Transverse colon (tissue), 4 donors: ENCODE measurements at regions not wholly inside any gene's neighbourhood (a gene's known extent, or its start where the extent isn't known, plus 50 kb on each side); places are given as distances from the start of the nearest gene placed in this dataset.

ENCODE experiments used
- DNase-seq: peaks from one replicate; pipeline ENCODE4 v3.0.0-alpha.2; 2019
- H3K27ac ChIP-seq, 4 donors: fragments of 200-600 bp; sonication (generic); 2 replicates each; pipeline ENCODE4 v1.5.1; 2016 to 2018; ENCODE audit warnings: inconsistent platforms in 4 of 4
- H3K27me3 ChIP-seq: fragments of 200-600 bp; sonication (generic); 2 replicates; pipeline ENCODE4 v1.5.1; 2017; ENCODE audit warnings: inconsistent platforms
- H3K36me3 ChIP-seq, 4 donors: fragments of 200-600 bp; sonication (generic); 2 replicates each; pipeline ENCODE4 v1.5.1; 2017 to 2019; ENCODE audit warnings: inconsistent platforms in 4 of 4
- H3K4me1 ChIP-seq, 4 donors: fragments of 200-600 bp; sonication (generic); 2 replicates each; pipeline ENCODE4 v1.5.1; 2017 to 2020; ENCODE audit warnings: inconsistent platforms in 4 of 4
- H3K4me3 ChIP-seq, 4 donors: fragments of 200-600 bp; sonication (generic); 1 replicate in 1 of 4; 2 replicates in 3 of 4; pipeline versions ENCODE4 v1.5.1 to v1.6.1; 2017 to 2019; ENCODE audit warnings: inconsistent platforms in 4 of 4
- H3K9me3 ChIP-seq, 2 donors: fragments of 200-600 bp; sonication (generic); 2 replicates each; pipeline ENCODE4 v1.5.1; 2017 to 2019; ENCODE audit warnings: inconsistent platforms in 2 of 2
- EP300 ChIP-seq: sonication (generic); formaldehyde crosslinking; IDR thresholded peaks from one replicate; pipeline ENCODE4 v1.6.1; 2017; ENCODE audit warnings: antibody characterized with exemption, low read depth
- POLR2A ChIP-seq: fragments of 450-650 bp; IDR thresholded peaks from one replicate; pipeline ENCODE4 v1.6.1; 2016; ENCODE audit warnings: antibody characterized with exemption, mild to moderate bottlenecking, moderate library complexity
- POLR2AphosphoS5 ChIP-seq, 3 donors: sonication (generic); formaldehyde crosslinking; IDR thresholded peaks; one replicate each; pipeline ENCODE4 v1.6.1; 2016; ENCODE audit warnings: antibody characterized with exemption in 3 of 3
- WGBS, 2 donors: methylation state at CpG; one replicate each; pipeline ENCODE4 v1.1.5; 2018; ENCODE audit warnings: low coverage in 1 of 2; 5-methylcytosine and 5-hydroxymethylcytosine counted together
- in situ Hi-C, 4 donors: fragments of 200-750 bp; cut with MboI; loops; one replicate each; pipeline versions ENCODE4 v1.15.0 to v1.15.1; 2017; ENCODE audit warnings: low sequenced_read_pairs in 3 of 4, low pct_ligation_motif_present in 1 of 4, low pct_unique_long_range_greater_than_20kb in 1 of 4
- intact Hi-C: fragments of 100-400 bp; cut with DNase I; formaldehyde crosslinking; loops from one replicate; pipeline ENCODE4 v1.15.1; 2023; ENCODE audit warnings: low total_unique reads
- TF ChIP-seq, protein P1 (sequence below), 5 experiments: fragments of 200-600 bp in 3 of 5; fragments of 450-650 bp in 2 of 5; sonication (generic) in 3 of 5; IDR thresholded peaks; 1 replicate in 2 of 5; 2 replicates in 3 of 5; pipeline ENCODE4 v1.5.1; 2016 to 2017; ENCODE audit warnings: antibody characterized with exemption in 5 of 5, inconsistent platforms in 3 of 5, mild to moderate bottlenecking in 2 of 5, moderate library complexity in 1 of 5

DNA sequence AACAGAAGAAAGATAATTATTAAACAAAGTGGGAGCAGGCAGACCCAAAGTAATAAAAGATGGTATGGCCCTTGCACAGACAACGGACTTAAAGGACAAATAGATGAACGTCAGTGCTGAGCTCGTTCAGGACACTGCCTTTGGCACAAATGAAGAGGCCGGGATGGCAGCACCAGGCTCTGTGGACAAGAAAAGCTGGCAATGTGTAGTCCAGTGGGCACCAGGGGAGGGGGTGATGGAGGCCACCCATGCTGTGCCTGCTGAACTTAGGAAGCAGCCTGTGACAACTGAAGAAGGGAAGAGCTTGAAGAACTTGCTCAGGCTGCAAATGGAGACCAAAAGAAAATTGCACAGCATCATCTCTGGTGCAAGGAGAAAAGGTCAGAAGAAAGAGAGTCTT lies 131.0 kb downstream of the ANKRD60 start:
- H3K27ac ChIP-seq: no peak overlapping the region
- WGBS, 2 donors: 75 to 82% methylated on average over 3 to 4 of the region's 4 CpGs
- H3K27me3 ChIP-seq: no peaks in the 10 kb centered on the region
- DNase-seq: no peak
- H3K9me3 ChIP-seq: no peaks in the 10 kb centered on the region
- TF ChIP-seq EP300 (no peak), POLR2A (no peak), POLR2AphosphoS5 (IDR thresholded peaks at IDR 0.05) (no peak)
- TF ChIP-seq, protein P1, sequence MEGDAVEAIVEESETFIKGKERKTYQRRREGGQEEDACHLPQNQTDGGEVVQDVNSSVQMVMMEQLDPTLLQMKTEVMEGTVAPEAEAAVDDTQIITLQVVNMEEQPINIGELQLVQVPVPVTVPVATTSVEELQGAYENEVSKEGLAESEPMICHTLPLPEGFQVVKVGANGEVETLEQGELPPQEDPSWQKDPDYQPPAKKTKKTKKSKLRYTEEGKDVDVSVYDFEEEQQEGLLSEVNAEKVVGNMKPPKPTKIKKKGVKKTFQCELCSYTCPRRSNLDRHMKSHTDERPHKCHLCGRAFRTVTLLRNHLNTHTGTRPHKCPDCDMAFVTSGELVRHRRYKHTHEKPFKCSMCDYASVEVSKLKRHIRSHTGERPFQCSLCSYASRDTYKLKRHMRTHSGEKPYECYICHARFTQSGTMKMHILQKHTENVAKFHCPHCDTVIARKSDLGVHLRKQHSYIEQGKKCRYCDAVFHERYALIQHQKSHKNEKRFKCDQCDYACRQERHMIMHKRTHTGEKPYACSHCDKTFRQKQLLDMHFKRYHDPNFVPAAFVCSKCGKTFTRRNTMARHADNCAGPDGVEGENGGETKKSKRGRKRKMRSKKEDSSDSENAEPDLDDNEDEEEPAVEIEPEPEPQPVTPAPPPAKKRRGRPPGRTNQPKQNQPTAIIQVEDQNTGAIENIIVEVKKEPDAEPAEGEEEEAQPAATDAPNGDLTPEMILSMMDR (IDR thresholded peaks at IDR 0.05): no peak
- in situ Hi-C loops (loop anchor here in 2 of 4 donors (10.0 to 25.0 kb wide), 3 partner anchors 63 to 443 kb away; no protein-coding TSS in a partner anchor), intact Hi-C loops (no loop called here)
- H3K4me3 ChIP-seq: no peak overlapping the region
- no peaks in the 10 kb centered on the region for H3K36me3 ChIP-seq
- no peaks in the 10 kb centered on the region for H3K4me1 ChIP-seq

DNA sequence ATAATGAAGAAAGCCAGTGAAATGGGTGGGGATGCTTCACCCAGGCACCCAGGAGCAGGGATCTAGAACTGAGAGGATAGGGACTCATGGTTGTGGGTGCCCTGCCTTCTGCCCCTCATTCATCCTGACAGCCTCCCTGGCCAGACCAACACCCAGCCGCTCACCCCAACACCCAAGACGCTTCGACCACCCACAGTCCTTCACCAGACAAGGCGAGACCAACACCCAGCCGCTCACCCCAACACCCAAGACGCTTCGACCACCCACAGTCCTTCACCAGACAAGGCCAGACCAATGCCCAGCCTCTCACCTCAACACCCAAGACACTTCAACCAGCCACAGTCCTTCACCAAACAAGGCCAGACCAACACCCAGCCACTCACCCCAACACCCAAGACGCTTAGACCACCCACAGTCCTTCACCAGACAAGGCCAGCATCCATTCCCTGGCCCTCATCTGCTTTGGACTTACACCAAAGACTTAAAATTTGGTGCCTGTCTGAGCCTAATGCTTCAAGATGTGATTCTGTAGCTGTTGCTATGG lies 131.5 kb downstream of the ANKRD60 start:
- in situ Hi-C loops (loop anchor here in 2 of 4 donors (10.0 to 25.0 kb wide), 3 partner anchors 62 to 442 kb away; no protein-coding TSS in a partner anchor), intact Hi-C loops (no loop called here)
- TF ChIP-seq POLR2A (no peak), POLR2AphosphoS5 (IDR thresholded peaks at IDR 0.05) (no peak), EP300 (no peak)
- TF ChIP-seq, protein P1 (IDR thresholded peaks at IDR 0.05): no peak

DNA sequence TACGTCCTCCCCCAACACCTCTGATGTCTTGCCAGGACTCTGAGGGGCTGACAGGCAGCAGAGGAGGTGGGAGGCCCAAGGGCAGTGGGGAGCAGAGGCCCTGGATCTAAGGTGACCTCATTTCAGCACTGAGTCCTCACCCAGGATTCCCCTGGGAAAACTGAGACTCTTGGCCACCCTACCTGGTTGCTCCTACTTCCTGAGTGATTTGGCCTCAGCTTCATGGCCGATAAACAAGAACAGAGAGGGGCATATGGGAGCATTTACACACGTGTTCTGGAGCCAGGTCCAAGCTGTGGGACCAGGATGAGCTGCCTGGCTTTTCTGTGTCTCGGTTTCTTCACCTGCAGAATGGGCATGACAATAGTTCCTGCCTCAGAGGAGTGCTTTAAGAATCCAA lies 133.8 kb downstream of the ANKRD60 start:
- H3K4me1 ChIP-seq: no peaks in the 10 kb centered on the region
- intact Hi-C loops (no loop called here), in situ Hi-C loops (loop anchor here in 2 of 4 donors (10.0 to 25.0 kb wide), 3 partner anchors 60 to 440 kb away; no protein-coding TSS in a partner anchor)
- no peak overlapping the region for H3K4me3 ChIP-seq
- no peak overlapping the region for H3K27ac ChIP-seq
- DNase-seq: no peak
- WGBS, 2 donors: 76% methylated on average over 4 of the region's 4 CpGs; no CpG with 5 or more reads in 1 of the 2 donors
- H3K9me3 ChIP-seq: no peaks in the 10 kb centered on the region
- TF ChIP-seq POLR2AphosphoS5 (IDR thresholded peaks at IDR 0.05): no peak
- TF ChIP-seq, protein P1 (IDR thresholded peaks at IDR 0.05): no peak
- TF ChIP-seq POLR2A: no peak
- TF ChIP-seq EP300: no peak
- H3K36me3 ChIP-seq: no peaks in the 10 kb centered on the region
- H3K27me3 ChIP-seq: no peaks in the 10 kb centered on the region

More for the DNA sequence above, 131.5 kb downstream of the ANKRD60 start:
- H3K27me3 ChIP-seq: no peaks in the 10 kb centered on the region
- no peak overlapping the region for H3K27ac ChIP-seq
- no peaks in the 10 kb centered on the region for H3K36me3 ChIP-seq
- no peaks in the 10 kb centered on the region for H3K9me3 ChIP-seq
- H3K4me3 ChIP-seq: no peak overlapping the region
- WGBS, 2 donors: 71 to 77% methylated on average over 4 to 8 of the region's 8 CpGs
- H3K4me1 ChIP-seq: no peaks in the 10 kb centered on the region
- no peak for DNase-seq

DNA sequence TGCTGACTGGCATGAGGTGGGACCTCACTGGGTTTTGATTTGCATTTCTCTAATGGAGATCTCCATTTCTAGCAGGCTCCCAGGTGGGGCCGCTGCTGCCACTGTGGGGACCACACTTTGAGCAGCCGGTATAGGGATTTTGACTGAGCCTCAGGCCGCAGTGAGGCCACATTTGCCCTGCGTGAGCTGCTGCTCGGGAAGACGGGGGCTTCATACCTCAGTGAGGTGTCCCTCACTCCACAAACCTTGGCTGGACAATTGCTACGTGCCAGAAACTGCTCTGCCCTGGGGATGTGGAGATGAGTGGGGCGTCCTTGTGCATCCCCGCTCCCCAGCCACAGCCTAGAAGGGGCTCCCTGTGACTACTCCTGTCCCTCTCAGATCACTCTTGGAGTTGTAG lies 134.3 kb downstream of the ANKRD60 start:
- TF ChIP-seq POLR2A (no peak), POLR2AphosphoS5 (IDR thresholded peaks at IDR 0.05) (no peak), EP300 (no peak)
- TF ChIP-seq, protein P1 (IDR thresholded peaks at IDR 0.05): no peak
- 91% methylated on average over 9 of the region's 9 CpGs; no CpG with 5 or more reads in 1 of the 2 donors for WGBS, 2 donors
- Histone ChIP-seq H3K4me1 (no peaks in the 10 kb centered on the region), H3K27ac (no peak overlapping the region), H3K4me3 (no peak overlapping the region), H3K36me3 (no peaks in the 10 kb centered on the region), H3K9me3 (no peaks in the 10 kb centered on the region), H3K27me3 (no peaks in the 10 kb centered on the region)
- no peak for DNase-seq
- intact Hi-C loops: no loop called here
- in situ Hi-C loops: loop anchor here in 2 of 4 donors (10.0 to 25.0 kb wide), 3 partner anchors 59 to 439 kb away; no protein-coding TSS in a partner anchor
